H9 (cell line): ENCODE measurements at regions not wholly inside any gene's neighbourhood (a gene's known extent, or its start where the extent isn't known, plus 50 kb on each side); places are given as distances from the start of the nearest gene placed in this dataset.

Experiments
- DNase-seq: peaks from one replicate; pipeline ENCODE4 v3.0.0-alpha.2; 2017
- H2AFZ ChIP-seq: one replicate; pipeline ENCODE4 v1.6.1; 2013; ENCODE audit warnings: mild to moderate bottlenecking, low read length, control low read depth, moderate library complexity
- H2AK5ac ChIP-seq: 2 replicates; pipeline ENCODE4 v1.6.1; 2013; ENCODE audit warnings: low read length, control low read depth, mixed read lengths; ENCODE audit not compliant: insufficient read length
- H2BK120ac ChIP-seq: one replicate; pipeline ENCODE4 v1.6.1; 2013; ENCODE audit warnings: low read depth, mild to moderate bottlenecking, low read length, control low read depth, inconsistent platforms; ENCODE audit not compliant: poor library complexity, severe bottlenecking
- H2BK12ac ChIP-seq: 2 replicates; pipeline ENCODE4 v1.6.1; 2013; ENCODE audit warnings: low read length, control low read depth, mixed read lengths, low read depth; ENCODE audit not compliant: insufficient read length
- H2BK15ac ChIP-seq: 2 replicates; pipeline ENCODE4 v1.6.1; 2013; ENCODE audit warnings: low read depth, low read length, control low read depth
- H2BK20ac ChIP-seq: one replicate; pipeline ENCODE4 v1.6.1; 2013; ENCODE audit warnings: low read depth, mild to moderate bottlenecking, low read length, control low read depth, inconsistent platforms; ENCODE audit not compliant: poor library complexity, severe bottlenecking
- H2BK5ac ChIP-seq: 2 replicates; pipeline ENCODE4 v1.6.1; 2013; ENCODE audit warnings: low read length, control low read depth, mixed read lengths; ENCODE audit not compliant: insufficient read length
- H3K14ac ChIP-seq: 2 replicates; pipeline ENCODE4 v1.6.1; 2013; ENCODE audit warnings: low read length, control low read depth; ENCODE audit not compliant: insufficient read depth
- H3K18ac ChIP-seq: 2 replicates; pipeline ENCODE4 v1.6.1; 2013; ENCODE audit warnings: low read depth, mild to moderate bottlenecking, mixed read lengths, low read length, control low read depth; ENCODE audit not compliant: insufficient read length
- H3K23ac ChIP-seq: 2 replicates; pipeline ENCODE4 v1.6.1; 2013; ENCODE audit warnings: low read length, control low read depth, mixed read lengths, low read depth; ENCODE audit not compliant: insufficient read length
- H3K23me2 ChIP-seq: 2 replicates; pipeline ENCODE4 v1.6.1; 2013; ENCODE audit warnings: low read depth, mild to moderate bottlenecking, mixed read lengths, low read length, control low read depth; ENCODE audit not compliant: insufficient read length, poor library complexity, severe bottlenecking
- H3K27ac ChIP-seq: 2 replicates; pipeline ENCODE4 v1.5.1; 2013; ENCODE audit warnings: low read length, control low read depth, mixed read lengths, low read depth; ENCODE audit not compliant: insufficient read length
- H3K27me3 ChIP-seq: 2 replicates; pipeline ENCODE4 v1.6.1; 2013; ENCODE audit warnings: low read length, control low read depth, inconsistent platforms; ENCODE audit not compliant: insufficient read depth
- H3K4ac ChIP-seq: 2 replicates; pipeline ENCODE4 v1.6.1; 2013; ENCODE audit warnings: low read depth, mild to moderate bottlenecking, control low read depth, inconsistent platforms, low read length, moderate library complexity
- H3K4me1 ChIP-seq: 2 replicates; pipeline ENCODE4 v1.6.1; 2013; ENCODE audit warnings: low read length, control low read depth, inconsistent platforms; ENCODE audit not compliant: insufficient read depth
- H3K4me2 ChIP-seq: 2 replicates; pipeline ENCODE4 v1.6.1; 2013; ENCODE audit warnings: low read length, control low read depth, mixed read lengths; ENCODE audit not compliant: insufficient read length, insufficient read depth
- H3K56ac ChIP-seq: 2 replicates; pipeline ENCODE4 v1.6.1; 2013; ENCODE audit warnings: low read depth, mild to moderate bottlenecking, mixed read lengths, low read length, control low read depth; ENCODE audit not compliant: insufficient read length
- H3K79me1 ChIP-seq: 2 replicates; pipeline ENCODE4 v1.6.1; 2013; ENCODE audit warnings: low read depth, mild to moderate bottlenecking, moderate library complexity, low read length, control low read depth, inconsistent platforms; ENCODE audit not compliant: insufficient read depth, poor library complexity, severe bottlenecking
- H3K79me2 ChIP-seq: 2 replicates; pipeline ENCODE4 v1.6.1; 2013; ENCODE audit warnings: low read length, control low read depth, inconsistent platforms; ENCODE audit not compliant: insufficient read depth
- H3K9ac ChIP-seq: 2 replicates; pipeline ENCODE4 v1.6.1; 2013; ENCODE audit warnings: low read length, control low read depth, mixed read lengths; ENCODE audit not compliant: insufficient read length; ENCODE audit errors: extremely low read depth
- H3K9me3 ChIP-seq: one replicate; pipeline ENCODE4 v1.6.1; 2013; ENCODE audit warnings: low read depth, low read length, inconsistent platforms; ENCODE audit not compliant: control insufficient read depth
- H3T11ph ChIP-seq: one replicate; pipeline ENCODE4 v1.6.1; 2013; ENCODE audit warnings: mild to moderate bottlenecking, low read length, control low read depth, inconsistent platforms
- H4K20me1 ChIP-seq: one replicate; pipeline ENCODE4 v1.6.1; 2013; ENCODE audit not compliant: control insufficient read depth, insufficient read length, insufficient read depth
- H4K5ac ChIP-seq: 2 replicates; pipeline ENCODE4 v1.6.1; 2013; ENCODE audit warnings: low read depth, mild to moderate bottlenecking, mixed read lengths, low read length, control low read depth; ENCODE audit not compliant: insufficient read length
- H4K8ac ChIP-seq: replicated peaks from 2 replicates; pipeline ENCODE4 v1.6.1; 2013; ENCODE audit warnings: low read length, control low read depth, mixed read lengths, low read depth; ENCODE audit not compliant: insufficient read length
- H4K91ac ChIP-seq: 2 replicates; pipeline ENCODE4 v1.6.1; 2013; ENCODE audit warnings: low read depth, mild to moderate bottlenecking, moderate library complexity, mixed read lengths, low read length, control low read depth; ENCODE audit not compliant: insufficient read length
- H3K27ac Mint-ChIP-seq, 3 experiments: 2 replicates in 2 of 3; 3 replicates in 1 of 3; pipeline ENCODE4 v1.8.0; 2020 to 2021; ENCODE audit warnings: mixed read lengths in 3 of 3, mild to moderate bottlenecking in 1 of 3, moderate library complexity in 1 of 3
- H3K27me3 Mint-ChIP-seq: 2 replicates; pipeline ENCODE4 v1.8.0; 2021; ENCODE audit warnings: low read depth, mild to moderate bottlenecking, moderate library complexity, mixed read lengths
- H3K36me3 Mint-ChIP-seq, 3 experiments: 2 replicates in 2 of 3; 3 replicates in 1 of 3; pipeline ENCODE4 v1.8.0; 2020 to 2021; ENCODE audit warnings: low read depth in 3 of 3, mixed read lengths in 3 of 3; ENCODE audit not compliant: insufficient read depth in 1 of 3
- H3K4me1 Mint-ChIP-seq, 2 experiments: 2 replicates each; pipeline ENCODE4 v1.8.0; 2020; ENCODE audit warnings: mixed read lengths in 2 of 2
- H3K4me3 Mint-ChIP-seq, 2 experiments: 2 replicates in 1 of 2; 3 replicates in 1 of 2; pipeline ENCODE4 v1.8.0; 2020 to 2021; ENCODE audit warnings: mild to moderate bottlenecking in 2 of 2, mixed read lengths in 2 of 2, moderate library complexity in 1 of 2
- H3K9me3 Mint-ChIP-seq, 2 experiments: 2 replicates in 1 of 2; 3 replicates in 1 of 2; pipeline ENCODE4 v1.8.0; 2020; ENCODE audit warnings: mild to moderate bottlenecking in 2 of 2, mixed read lengths in 2 of 2, moderate library complexity in 1 of 2
- CTCF ChIP-seq: fragments of 200-600 bp; sonication (generic); conservative IDR thresholded peaks from 3 replicates; pipeline ENCODE4 v1.8.0; 2021; ENCODE audit warnings: antibody characterized with exemption, mild to moderate bottlenecking
- WGBS: extraction: QIAGEN DNeasy Blood & Tissue Kit; methylation state at CpG from one replicate; pipeline ENCODE4 v1.1.7; 2013; ENCODE audit warnings: missing lambda C conversion rate, low lambda C conversion rate, mixed read lengths; ENCODE audit not compliant: insufficient read length; ENCODE audit errors: extremely low coverage; 5-methylcytosine and 5-hydroxymethylcytosine counted together

GRCh38 chr16:87140211-87141200, 176.7 kb downstream of the C16orf95 start:
- DNase-seq, result no peak
- no peaks in the 10 kb centered on the region; the same call in 1 of the 2 replicates for H3K27me3 Mint-ChIP-seq
- no peak overlapping the region for H4K8ac ChIP-seq
- H2AK5ac ChIP-seq, result no peak overlapping the region
- H3K9ac ChIP-seq, result no peak overlapping the region
- H3K4me1 Mint-ChIP-seq, result peaks cover 0 to 19% of the 10 kb centered on the region in 2 experiments; a peak in 3 of 4 replicates
- peaks cover 0 to 15% (median 0%) of the 10 kb centered on the region in 3 experiments; a peak in 4 of 7 replicates for H3K36me3 Mint-ChIP-seq
- H2BK15ac ChIP-seq, result no peak overlapping the region
- no peak overlapping the region for H2BK120ac ChIP-seq
- H3K14ac ChIP-seq, result no peak overlapping the region
- H3K23ac ChIP-seq, result no peak overlapping the region
- no peak overlapping the region for H2BK20ac ChIP-seq
- H3K9me3 ChIP-seq, result no peaks in the 10 kb centered on the region
- H3K18ac ChIP-seq, result no peak overlapping the region
- no peak overlapping the region for H3K4ac ChIP-seq
- H3K4me3 Mint-ChIP-seq, result no peak overlapping the region
- H2AFZ ChIP-seq, result no peak overlapping the region
- H4K91ac ChIP-seq, result no peak overlapping the region
- no peaks in the 10 kb centered on the region for H3K79me2 ChIP-seq
- H2BK12ac ChIP-seq, result no peak overlapping the region
- H3K9me3 Mint-ChIP-seq, result peaks cover 7 to 12% of the 10 kb centered on the region in 2 experiments; a peak in 4 of 5 replicates
- 0 out of 7 replicates have a peak overlapping the region, but pooled peaks of 1 of the 3 experiments have one; percentile 34 for H3K27ac Mint-ChIP-seq
- H3K4me2 ChIP-seq, result no peak overlapping the region
- H3K56ac ChIP-seq, result no peak overlapping the region
- H4K5ac ChIP-seq, result no peak overlapping the region
- no peak for TF ChIP-seq CTCF
- no peaks in the 10 kb centered on the region for H3K79me1 ChIP-seq
- H3K23me2 ChIP-seq, result no peaks in the 10 kb centered on the region
- H3K27me3 ChIP-seq, result no peaks in the 10 kb centered on the region
- H2BK5ac ChIP-seq, result no peak overlapping the region
- no peak overlapping the region for H3T11ph ChIP-seq
- H3K27ac ChIP-seq, result no peak overlapping the region
- no CpG with 5 or more reads among the region's 39 CpGs for WGBS
- H4K20me1 ChIP-seq, result no peaks in the 10 kb centered on the region
- no peaks in the 10 kb centered on the region for H3K4me1 ChIP-seq
